ENCODE measurements at regions not wholly inside any gene's neighbourhood (a gene's known extent, or its start where the extent isn't known, plus 50 kb on each side); places are given as distances from the start of the nearest gene placed in this dataset.

DNA sequence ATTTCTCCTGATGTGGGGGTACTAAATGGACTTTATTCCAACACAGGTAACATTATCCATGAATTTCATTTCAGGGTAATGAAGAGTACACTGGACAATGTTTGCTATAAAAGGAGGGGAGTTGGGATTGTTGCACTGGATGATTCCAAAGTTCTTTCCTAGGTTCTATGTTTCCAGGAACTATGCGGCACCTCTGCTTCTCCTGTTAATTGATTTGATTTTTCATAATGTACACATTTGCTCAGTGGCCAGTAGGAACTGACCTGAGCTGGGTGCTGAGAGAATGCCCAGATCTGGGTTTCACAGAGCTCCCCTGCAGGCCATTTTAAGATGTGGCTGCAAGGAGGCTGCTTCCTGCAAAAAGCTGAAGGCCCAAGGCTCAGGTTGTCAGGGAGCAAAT, 171.7 kb downstream of the KLF13 start:
- ChIA-PET CTCF (interaction anchor here (1.4 to 4.0 kb wide), 3 partner anchors 8 to 298 kb away, joined by 3 to 23 read pairs (median 7); no protein-coding TSS in a partner anchor), POLR2A (no interaction called here)
- Histone ChIP-seq H3K27ac (ENCODE audit: insufficient read depth, low read depth, low read length) (no peak overlapping the region), H3K4me2 (ENCODE audit: insufficient read depth, low read length) (no peak overlapping the region), H2AFZ (ENCODE audit: low read depth, low read length) (no peak overlapping the region), H3K9me3 (replicated peaks; ENCODE audit: control insufficient read depth, insufficient read depth, low read length) (no peaks in the 10 kb centered on the region), H3K4me1 (ENCODE audit: control insufficient read depth, extremely low read depth, insufficient read depth, low read length) (peaks cover 2% of the 10 kb centered on the region), H3K4me3 (replicated peaks in 1 of 3; ENCODE audit: insufficient read depth in 1 of 3, low read depth in 1 of 3, low read length in 3 of 3) (no peak overlapping the region), H3K36me3 (ENCODE audit: control insufficient read depth in 2 of 2, extremely low read depth in 1 of 2, insufficient read depth in 2 of 2, low read length in 2 of 2) (no peaks in the 10 kb centered on the region), H4K20me1 (replicated peaks; ENCODE audit: control insufficient read depth, extremely low read depth, insufficient read depth, low read length) (no peaks in the 10 kb centered on the region), H3K9ac (replicated peaks; ENCODE audit: extremely low read depth, insufficient read depth, low read length) (no peak overlapping the region), H3K9me1 (replicated peaks; ENCODE audit: control insufficient read depth, extremely low read depth, insufficient read depth, low read length) (no peaks in the 10 kb centered on the region), H3K79me2 (ENCODE audit: control insufficient read depth, insufficient read depth, low read length) (no peaks in the 10 kb centered on the region), H3K27me3 (ENCODE audit: control insufficient read depth in 2 of 2, insufficient read depth in 2 of 2, low read length in 2 of 2) (no peaks in the 10 kb centered on the region)
- intact Hi-C loops (cut with micrococcal nuclease): no loop called here
- dilution Hi-C loops (cut with MboI; ENCODE audit: extremely low pct_ligation_motif_present, low sequenced_read_pairs): loop anchor here (25.0 kb wide), 1 partner anchor 286 kb away; no protein-coding TSS in a partner anchor
- FAIRE-seq: no peak
- BruUV-seq (replicated peaks): no TSS peak
- TF ChIP-seq, protein P1, sequence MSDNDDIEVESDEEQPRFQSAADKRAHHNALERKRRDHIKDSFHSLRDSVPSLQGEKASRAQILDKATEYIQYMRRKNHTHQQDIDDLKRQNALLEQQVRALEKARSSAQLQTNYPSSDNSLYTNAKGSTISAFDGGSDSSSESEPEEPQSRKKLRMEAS (IDR thresholded peaks at IDR 0.05; ENCODE audit: insufficient read depth, insufficient read length): no peak
- TF ChIP-seq MYC (IDR thresholded peaks at IDR 0.05; ENCODE audit: low read depth, low read length) (no peak), GATA2 (IDR thresholded peaks at IDR 0.05; ENCODE audit: insufficient read depth, insufficient read length, low read depth, low read length) (no peak), POLR2AphosphoS5 (IDR thresholded peaks at IDR 0.05; ENCODE audit: insufficient read depth, low read depth, low read length) (no peak), FOS (IDR thresholded peaks at IDR 0.05; ENCODE audit: borderline replicate concordance, insufficient read depth, low read length) (no peak), POLR2A (IDR thresholded peaks at IDR 0.05; ENCODE audit: low read depth, low read length) (no peak), JUN (IDR thresholded peaks at IDR 0.05; ENCODE audit: borderline replicate concordance, insufficient read depth, insufficient read length, low read depth) (no peak), EZH2 (IDR thresholded peaks at IDR 0.05; ENCODE audit: borderline replicate concordance, low read depth, low read length, severe bottlenecking) (no peak)
- TF ChIP-seq, protein P2, sequence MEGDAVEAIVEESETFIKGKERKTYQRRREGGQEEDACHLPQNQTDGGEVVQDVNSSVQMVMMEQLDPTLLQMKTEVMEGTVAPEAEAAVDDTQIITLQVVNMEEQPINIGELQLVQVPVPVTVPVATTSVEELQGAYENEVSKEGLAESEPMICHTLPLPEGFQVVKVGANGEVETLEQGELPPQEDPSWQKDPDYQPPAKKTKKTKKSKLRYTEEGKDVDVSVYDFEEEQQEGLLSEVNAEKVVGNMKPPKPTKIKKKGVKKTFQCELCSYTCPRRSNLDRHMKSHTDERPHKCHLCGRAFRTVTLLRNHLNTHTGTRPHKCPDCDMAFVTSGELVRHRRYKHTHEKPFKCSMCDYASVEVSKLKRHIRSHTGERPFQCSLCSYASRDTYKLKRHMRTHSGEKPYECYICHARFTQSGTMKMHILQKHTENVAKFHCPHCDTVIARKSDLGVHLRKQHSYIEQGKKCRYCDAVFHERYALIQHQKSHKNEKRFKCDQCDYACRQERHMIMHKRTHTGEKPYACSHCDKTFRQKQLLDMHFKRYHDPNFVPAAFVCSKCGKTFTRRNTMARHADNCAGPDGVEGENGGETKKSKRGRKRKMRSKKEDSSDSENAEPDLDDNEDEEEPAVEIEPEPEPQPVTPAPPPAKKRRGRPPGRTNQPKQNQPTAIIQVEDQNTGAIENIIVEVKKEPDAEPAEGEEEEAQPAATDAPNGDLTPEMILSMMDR (IDR thresholded peaks at IDR 0.05; ENCODE audit: extremely low read depth in 1 of 2, insufficient read depth in 1 of 2, low read depth in 1 of 2, low read length in 2 of 2): no peak
- no peak for DNase-seq (ENCODE audit: low read depth, low spot score)

Measured in endothelial cell of umbilical vein (primary cell).